ENCODE measurements at regions not wholly inside any gene's neighbourhood (a gene's known extent, or its start where the extent isn't known, plus 50 kb on each side); places are given as distances from the start of the nearest gene placed in this dataset.
A peak's percentile ranks its signal among the peaks of the same experiment; 100 is the strongest.

DNA sequence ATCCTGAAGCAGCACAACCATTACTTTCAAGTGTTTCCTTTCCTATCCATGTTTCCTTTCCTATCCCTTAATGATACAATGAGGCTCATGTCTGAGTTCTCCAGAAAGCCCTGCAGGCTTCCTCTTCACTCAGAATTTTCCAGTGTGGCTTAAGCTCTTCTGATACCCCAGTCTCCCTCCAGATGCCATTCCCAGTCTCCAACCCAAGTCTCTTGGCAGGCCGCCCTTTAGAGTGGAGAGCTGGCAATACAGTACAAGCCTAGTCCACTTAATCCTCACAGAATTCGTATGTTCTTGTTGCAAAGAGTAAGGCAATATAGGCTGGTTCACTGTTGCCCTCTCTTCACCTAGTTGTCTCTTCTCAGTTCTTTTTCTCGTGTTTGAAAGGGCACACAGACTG lies 503.9 kb upstream of the MDFIC2 start:
- Mint-ChIP-seq H3K27ac (no peak overlapping the region), H3K27me3 (peaks cover 5% of the 10 kb centered on the region), H3K4me3 (no peak overlapping the region), H3K9me3 (peaks cover 2% of the 10 kb centered on the region), H3K4me1 (ENCODE audit: low read depth) (no peaks in the 10 kb centered on the region), H3K36me3 (ENCODE audit: low read depth) (no peaks in the 10 kb centered on the region)
- ATAC-seq (no peak), DNase-seq (no peak)
- ChIA-PET POLR2A (no interaction called here), CTCF (no interaction called here)
- intact Hi-C loops (cut with micrococcal nuclease), result no loop called here
- TF ChIP-seq CTCF (IDR thresholded peaks at IDR 0.05), result no peak

DNA sequence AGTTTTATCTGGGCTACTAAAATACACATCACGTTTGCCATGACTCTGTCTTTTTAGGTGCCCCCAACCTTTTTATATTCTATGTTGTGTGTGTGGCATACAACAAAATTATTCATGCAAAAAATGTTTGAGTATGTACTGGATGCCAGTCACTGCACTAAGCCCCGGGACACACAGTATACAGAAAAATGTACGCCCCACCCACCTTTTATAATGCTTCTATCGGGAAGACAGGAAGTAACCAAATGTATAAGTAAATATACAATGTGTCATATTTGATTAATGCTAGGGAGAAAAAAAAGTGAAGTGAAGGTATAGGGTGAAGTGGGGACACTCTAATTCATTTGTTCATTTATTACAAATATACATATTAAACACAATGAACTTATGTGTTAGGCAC lies 503.4 kb upstream of the MDFIC2 start:
- no peak for DNase-seq
- Mint-ChIP-seq H3K27ac (no peak overlapping the region), H3K9me3 (peaks cover 2% of the 10 kb centered on the region), H3K36me3 (ENCODE audit: low read depth) (no peaks in the 10 kb centered on the region), H3K4me1 (ENCODE audit: low read depth) (no peaks in the 10 kb centered on the region), H3K27me3 (peaks cover 5% of the 10 kb centered on the region), H3K4me3 (no peak overlapping the region)
- TF ChIP-seq CTCF (IDR thresholded peaks at IDR 0.05), result no peak
- POLR2A ChIA-PET, result no interaction called here
- CTCF ChIA-PET, result no interaction called here
- no peak for ATAC-seq
- intact Hi-C loops (cut with micrococcal nuclease), result no loop called here

- H3K27ac Mint-ChIP-seq, result no peak overlapping the region
- DNase-seq (no peak), ATAC-seq (no peak)
- peaks cover 6% of the 10 kb centered on the region for H3K27me3 Mint-ChIP-seq
- H3K9me3 Mint-ChIP-seq, result peaks cover 2% of the 10 kb centered on the region
- H3K4me1 Mint-ChIP-seq (ENCODE audit: low read depth), result no peaks in the 10 kb centered on the region
- no peak overlapping the region for H3K4me3 Mint-ChIP-seq
- intact Hi-C loops (cut with micrococcal nuclease), result no loop called here
- no peak for TF ChIP-seq CTCF (IDR thresholded peaks at IDR 0.05)
- no peaks in the 10 kb centered on the region for H3K36me3 Mint-ChIP-seq (ENCODE audit: low read depth)
- ChIA-PET CTCF (no interaction called here), POLR2A (no interaction called here)
Observed at GRCh38 chr3:70813311-70813710, 500.9 kb upstream of the MDFIC2 start.

DNA sequence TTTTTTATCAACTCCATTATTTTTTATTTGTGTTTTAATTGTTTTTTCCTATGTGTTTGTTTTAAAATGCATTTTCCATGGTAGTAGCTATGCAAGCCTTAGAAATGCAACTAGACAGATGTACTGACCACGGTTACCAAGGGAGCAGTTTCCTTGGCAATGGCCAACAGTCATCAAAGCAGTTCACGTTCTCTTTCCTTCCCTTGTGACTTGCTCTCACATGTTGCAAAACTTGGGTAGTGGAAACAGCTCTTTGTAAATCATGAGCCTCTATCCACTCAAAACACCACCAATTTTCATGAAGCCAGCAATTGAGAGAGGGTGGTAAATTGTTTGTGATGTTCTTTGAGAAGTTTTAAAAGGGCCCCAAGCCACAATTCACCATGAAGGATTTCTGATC lies 499.4 kb upstream of the MDFIC2 start:
- DNase-seq (peak; percentile 27), ATAC-seq (no peak)
- H3K4me3 Mint-ChIP-seq, result no peak overlapping the region
- H3K4me1 Mint-ChIP-seq (ENCODE audit: low read depth), result no peaks in the 10 kb centered on the region
- peaks cover 7% of the 10 kb centered on the region for H3K27me3 Mint-ChIP-seq
- no peak overlapping the region for H3K27ac Mint-ChIP-seq
- no peaks in the 10 kb centered on the region for H3K36me3 Mint-ChIP-seq (ENCODE audit: low read depth)
- ChIA-PET POLR2A (no interaction called here), CTCF (no interaction called here)
- intact Hi-C loops (cut with micrococcal nuclease), result no loop called here
- no peak for TF ChIP-seq CTCF (IDR thresholded peaks at IDR 0.05)
- H3K9me3 Mint-ChIP-seq, result no peaks in the 10 kb centered on the region

DNA sequence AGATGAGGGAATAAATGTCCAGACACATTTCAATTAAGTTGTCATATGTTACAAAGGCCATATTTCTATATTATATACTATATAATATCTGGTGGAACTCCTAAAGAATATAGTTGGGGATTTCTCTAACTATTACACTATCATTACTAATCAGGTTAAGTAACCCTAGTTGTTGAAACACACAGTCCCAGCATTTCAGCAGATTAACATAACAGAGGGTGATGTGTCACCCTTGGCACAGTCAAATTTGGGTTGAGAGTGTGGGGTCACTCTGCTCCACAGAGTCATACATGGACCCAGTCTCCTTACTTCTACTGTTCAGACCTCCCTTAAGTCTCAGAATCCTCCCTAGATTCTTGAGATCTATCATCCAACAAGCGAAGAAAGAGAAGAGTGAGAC lies 496.4 kb upstream of the MDFIC2 start:
- ChIA-PET CTCF (no interaction called here), POLR2A (no interaction called here)
- no peak overlapping the region for H3K27ac Mint-ChIP-seq
- ATAC-seq (no peak), DNase-seq (no peak)
- H3K4me3 Mint-ChIP-seq, result no peak overlapping the region
- no peak for TF ChIP-seq CTCF (IDR thresholded peaks at IDR 0.05)
- H3K27me3 Mint-ChIP-seq, result peaks cover 19% of the 10 kb centered on the region
- no peaks in the 10 kb centered on the region for H3K9me3 Mint-ChIP-seq
- H3K4me1 Mint-ChIP-seq (ENCODE audit: low read depth), result no peaks in the 10 kb centered on the region
- H3K36me3 Mint-ChIP-seq (ENCODE audit: low read depth), result no peaks in the 10 kb centered on the region
- intact Hi-C loops (cut with micrococcal nuclease), result no loop called here

Data from activated CD8-positive, alpha-beta T cell treated with anti-CD3 and anti-CD28 coated beads for 36 hours (primary cell).